Aorta (tissue), 5 donors: ENCODE measurements at regions not wholly inside any gene's neighbourhood (a gene's known extent, or its start where the extent isn't known, plus 50 kb on each side); places are given as distances from the start of the nearest gene placed in this dataset.

Source experiments
- ATAC-seq: fragments of 200-7000 bp; cut with Tn5 transposase; one replicate; pipeline ENCODE4 v1.9.1; 2022; ENCODE audit warnings: moderate library complexity; ENCODE audit not compliant: low FRiP score
- DNase-seq, 2 donors: peaks; one replicate each; pipeline ENCODE4 v3.0.0-alpha.2; 2020
- H3K27ac ChIP-seq, 2 donors: one replicate each; pipeline ENCODE4 v1.5.1; 2013; ENCODE audit warnings: low read length in 2 of 2, mild to moderate bottlenecking in 2 of 2, moderate library complexity in 2 of 2, control low read depth in 1 of 2, inconsistent platforms in 1 of 2, low read depth in 1 of 2
- H3K27me3 ChIP-seq, 2 donors: one replicate each; pipeline ENCODE4 v1.6.1; 2013; ENCODE audit warnings: control low read depth in 1 of 2, low read length in 1 of 2, mild to moderate bottlenecking in 1 of 2, moderate library complexity in 1 of 2; ENCODE audit not compliant: insufficient read depth in 2 of 2, control insufficient read depth in 1 of 2
- H3K36me3 ChIP-seq, 2 donors: one replicate each; pipeline ENCODE4 v1.6.1; 2013; ENCODE audit warnings: control low read depth in 1 of 2, low read length in 1 of 2, mild to moderate bottlenecking in 1 of 2; ENCODE audit not compliant: insufficient read depth in 2 of 2, control insufficient read depth in 1 of 2
- H3K4me1 ChIP-seq, 2 donors: one replicate each; pipeline ENCODE4 v1.6.1; 2013; ENCODE audit warnings: low read length in 2 of 2, control low read depth in 1 of 2, mild to moderate bottlenecking in 1 of 2, moderate library complexity in 1 of 2; ENCODE audit not compliant: insufficient read depth in 2 of 2, control insufficient read depth in 1 of 2
- H3K4me3 ChIP-seq, 2 donors: one replicate each; pipeline ENCODE4 v1.5.1; 2013; ENCODE audit warnings: low read length in 2 of 2, control low read depth in 1 of 2, mild to moderate bottlenecking in 1 of 2
- H3K9me3 ChIP-seq: one replicate; pipeline ENCODE4 v1.6.1; 2013; ENCODE audit warnings: mild to moderate bottlenecking, low read length; ENCODE audit not compliant: control insufficient read depth
- WGBS, 2 donors: extraction: QIAGEN DNeasy Blood & Tissue Kit; methylation state at CpG; one replicate each; pipeline ENCODE4 v1.1.7; 2013; 5-methylcytosine and 5-hydroxymethylcytosine counted together
- intact Hi-C, 2 donors: fragments of 100-400 bp; cut with DNase I; formaldehyde crosslinking; loops; one replicate each; pipeline versions ENCODE4 v1.14.2 to v1.15.0; 2022
- donor health status: healthy with polysubstance abuse.
- donor health status: Bipolar disorder and iron deficiency.
- donor health status: DM: no; HTN: no; CAD: no.
- donor health status: DM: no; HTN: no; CAD: no.
- donor health status: DM: yes; HTN: yes; CAD: no.

DNA sequence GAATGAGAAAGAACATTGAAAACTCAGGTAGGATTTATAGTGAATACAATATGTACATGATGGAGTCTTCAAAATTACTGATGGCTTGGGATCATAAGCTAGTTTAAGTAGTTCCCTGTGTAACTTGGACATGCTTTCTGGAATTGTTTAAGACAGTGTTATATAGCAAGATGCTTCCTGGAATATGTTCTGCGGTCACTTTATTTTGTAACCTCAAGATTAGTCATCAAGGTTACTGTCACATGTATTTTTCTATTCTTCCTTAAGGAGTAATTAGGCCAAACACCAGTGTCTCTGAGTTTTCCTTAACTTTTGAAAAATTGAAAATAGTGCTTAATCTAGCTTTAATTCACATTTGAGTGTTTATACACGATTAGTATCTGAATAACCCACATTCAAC lies 760.3 kb upstream of the ARRDC4 start:
- Histone ChIP-seq H3K4me1 (no peaks in the 10 kb centered on the region), H3K4me3 (no peak overlapping the region), H3K27ac (no peak overlapping the region), H3K9me3 (peaks cover 2% of the 10 kb centered on the region), H3K27me3 (no peaks in the 10 kb centered on the region), H3K36me3 (no peaks in the 10 kb centered on the region)
- ATAC-seq (no peak), DNase-seq (no peak)
- intact Hi-C loops: no loop called here
- WGBS, 2 donors: 84 to 88% methylated on average over 2 of the region's 2 CpGs

DNA sequence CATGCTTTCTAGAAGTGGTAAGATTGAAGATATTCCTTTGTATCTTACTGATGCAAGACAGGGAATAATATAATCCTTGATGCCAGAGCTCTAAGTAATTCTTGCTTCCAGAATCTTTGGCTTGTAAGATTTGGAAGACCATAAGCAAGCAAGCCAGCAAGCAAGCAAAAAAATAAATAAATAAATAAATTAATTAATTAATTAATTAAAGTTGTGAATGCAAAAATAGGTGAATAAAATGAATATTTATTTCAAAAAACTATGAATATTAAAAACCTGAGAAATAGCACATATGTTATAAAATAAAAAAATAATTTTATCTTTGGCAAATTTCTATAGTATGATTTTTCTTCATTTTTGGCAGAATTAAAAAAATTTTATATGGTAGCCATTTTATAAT lies 750.2 kb upstream of the ARRDC4 start:
- Histone ChIP-seq H3K36me3 (no peaks in the 10 kb centered on the region), H3K4me3 (no peak overlapping the region), H3K27me3 (no peaks in the 10 kb centered on the region), H3K4me1 (no peaks in the 10 kb centered on the region), H3K9me3 (no peaks in the 10 kb centered on the region), H3K27ac (no peak overlapping the region)
- ATAC-seq: no peak
- intact Hi-C loops: no loop called here
- no peak for DNase-seq

DNA sequence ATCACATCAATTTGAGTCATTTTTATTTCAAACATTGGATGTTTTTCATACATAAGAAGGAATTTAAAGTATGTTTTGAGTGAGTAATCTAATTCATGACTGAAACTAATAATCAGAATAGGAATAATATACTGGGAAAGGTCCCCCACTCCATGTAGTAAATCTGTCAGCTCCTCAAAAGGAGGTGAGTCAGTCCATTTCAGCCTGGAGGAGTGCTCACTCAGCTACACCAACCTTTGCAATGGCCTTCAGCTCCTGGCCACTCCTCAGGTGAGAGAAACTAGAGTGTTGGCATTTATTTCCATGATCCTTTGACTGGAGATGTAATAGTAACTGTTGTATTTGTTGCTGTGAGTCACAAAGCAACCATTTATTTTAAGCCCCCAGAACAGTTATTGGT lies 744.9 kb upstream of the ARRDC4 start:
- intact Hi-C loops: no loop called here
- Histone ChIP-seq H3K36me3 (no peaks in the 10 kb centered on the region), H3K4me1 (no peaks in the 10 kb centered on the region), H3K4me3 (no peak overlapping the region), H3K9me3 (no peaks in the 10 kb centered on the region), H3K27me3 (no peaks in the 10 kb centered on the region), H3K27ac (no peak overlapping the region)
- DNase-seq (no peak), ATAC-seq (no peak)

DNA sequence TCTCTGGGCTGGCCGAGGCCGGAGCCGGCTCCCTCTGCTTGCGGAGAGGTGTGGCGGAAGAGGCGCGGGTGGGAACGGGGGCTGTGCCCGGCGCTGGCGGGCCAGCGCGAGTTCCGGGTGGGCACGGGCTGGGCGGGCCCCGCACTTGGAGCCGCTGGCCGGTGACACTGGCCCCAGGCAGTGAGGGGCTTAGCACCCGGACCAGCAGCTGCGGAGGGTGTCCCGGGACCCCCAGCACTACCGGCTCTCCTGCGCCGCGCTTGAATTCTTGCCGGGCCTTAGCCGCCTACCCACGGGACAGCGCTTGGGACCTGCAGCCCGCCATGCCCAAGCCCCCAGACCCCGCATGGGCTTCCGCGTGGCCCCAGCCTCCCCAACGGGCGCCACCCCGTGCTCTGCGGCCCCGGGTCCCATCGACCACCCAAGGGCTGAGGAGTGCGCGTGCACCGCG lies 736.3 kb upstream of the ARRDC4 start:
- H3K27ac ChIP-seq: no peak overlapping the region
- no peak overlapping the region for H3K4me3 ChIP-seq
- peak in 1 of 2 donors; percentile 72 for DNase-seq
- no peak for ATAC-seq
- no peaks in the 10 kb centered on the region for H3K36me3 ChIP-seq
- H3K4me1 ChIP-seq: no peaks in the 10 kb centered on the region
- 97% methylated on average over 29 to 44 of the region's 44 CpGs for WGBS, 2 donors
- no peaks in the 10 kb centered on the region for H3K27me3 ChIP-seq
- intact Hi-C loops: no loop called here
- peaks cover 5% of the 10 kb centered on the region for H3K9me3 ChIP-seq

DNA sequence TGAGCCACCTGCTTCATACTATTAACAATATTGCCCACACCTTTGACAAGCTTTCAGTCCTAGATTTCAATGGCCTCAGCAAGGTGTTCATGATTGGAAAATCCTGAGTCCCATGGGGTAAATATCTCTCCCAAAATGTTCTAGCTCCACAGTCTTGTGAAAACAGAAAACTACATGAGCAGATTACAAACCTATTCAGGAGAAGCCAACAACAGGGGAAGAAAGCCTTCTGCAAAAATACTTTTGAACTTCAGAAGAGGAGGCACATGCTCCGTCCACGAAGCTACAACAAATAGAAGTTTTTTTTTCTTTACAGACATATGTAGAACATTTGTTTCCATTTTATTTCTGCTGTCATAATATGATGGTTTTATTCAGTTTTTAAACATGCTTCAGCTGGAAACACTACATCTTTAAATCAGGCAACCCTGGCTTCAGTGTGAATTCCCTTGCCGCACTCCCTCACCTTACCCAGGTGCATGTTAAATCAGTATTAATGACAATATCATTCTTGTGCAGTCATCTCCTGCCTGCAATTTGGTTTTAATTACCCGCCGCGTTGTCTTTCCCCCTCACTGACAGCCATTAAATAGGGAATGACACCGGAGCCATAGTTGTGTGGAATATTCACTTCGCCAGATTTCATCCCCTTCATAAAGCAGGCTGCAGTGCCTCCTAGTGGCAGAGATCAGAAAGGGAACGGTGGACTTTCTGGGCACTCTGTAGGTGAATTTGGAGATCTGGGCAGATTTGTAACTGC lies 725.5 kb upstream of the ARRDC4 start:
- ATAC-seq: peak; percentile 79
- intact Hi-C loops: loop anchor here in 1 of 2 donors (10.0 kb wide), 1 partner anchor 890 kb away; no protein-coding TSS in a partner anchor
- H3K27me3 ChIP-seq: no peaks in the 10 kb centered on the region
- no peak overlapping the region for H3K4me3 ChIP-seq
- H3K27ac ChIP-seq: no peak overlapping the region
- peaks cover 2% of the 10 kb centered on the region for H3K9me3 ChIP-seq
- no peak for DNase-seq
- 28 to 29% methylated on average over 9 of the region's 9 CpGs for WGBS, 2 donors
- H3K4me1 ChIP-seq: no peaks in the 10 kb centered on the region
- no peaks in the 10 kb centered on the region for H3K36me3 ChIP-seq

GRCh38 chr15:97235611-97235985 lies 724.9 kb upstream of the ARRDC4 start:
- 45 to 49% methylated on average over 7 of the region's 7 CpGs for WGBS, 2 donors
- ATAC-seq (no peak), DNase-seq (no peak)
- intact Hi-C loops: loop anchor here in 1 of 2 donors (10.0 kb wide), 1 partner anchor 891 kb away; no protein-coding TSS in a partner anchor
- Histone ChIP-seq H3K4me1 (no peaks in the 10 kb centered on the region), H3K9me3 (peaks cover 2% of the 10 kb centered on the region), H3K27ac (no peak overlapping the region), H3K27me3 (no peaks in the 10 kb centered on the region), H3K4me3 (no peak overlapping the region), H3K36me3 (no peaks in the 10 kb centered on the region)

DNA sequence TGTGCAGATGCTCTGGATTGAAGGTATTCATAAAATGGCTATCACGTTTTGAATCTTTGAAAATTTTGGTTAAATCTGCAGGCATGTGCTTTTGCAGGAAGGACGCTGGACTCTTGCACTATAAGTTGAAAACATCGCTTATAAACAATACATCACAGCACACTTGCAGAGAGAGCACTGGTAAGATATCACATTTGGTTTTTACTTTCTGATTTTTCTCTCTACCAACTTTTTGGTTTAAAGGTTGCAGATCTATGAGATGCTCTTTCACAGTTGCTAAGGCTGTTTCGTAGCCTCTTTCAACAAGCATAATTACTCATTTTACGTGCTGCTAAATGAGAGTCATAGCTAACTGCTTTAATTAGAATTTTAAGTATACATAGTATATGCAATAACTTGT lies 724.4 kb upstream of the ARRDC4 start:
- ATAC-seq (no peak), DNase-seq (no peak)
- intact Hi-C loops: loop anchor here in 1 of 2 donors (10.0 kb wide), 1 partner anchor 891 kb away; no protein-coding TSS in a partner anchor
- Histone ChIP-seq H3K4me1 (no peaks in the 10 kb centered on the region), H3K9me3 (peaks cover 2% of the 10 kb centered on the region), H3K27me3 (no peaks in the 10 kb centered on the region), H3K27ac (no peak overlapping the region), H3K36me3 (no peaks in the 10 kb centered on the region), H3K4me3 (no peak overlapping the region)
- WGBS, 2 donors: 58 to 69% methylated on average over 5 of the region's 5 CpGs

- WGBS, 2 donors: 89 to 92% methylated on average over 6 of the region's 6 CpGs
- H3K36me3 ChIP-seq: no peaks in the 10 kb centered on the region
- H3K9me3 ChIP-seq: peaks cover 2% of the 10 kb centered on the region
- no peak overlapping the region for H3K4me3 ChIP-seq
- ATAC-seq: no peak
- intact Hi-C loops: loop anchor here in 1 of 2 donors (10.0 kb wide), 1 partner anchor 892 kb away; no protein-coding TSS in a partner anchor
- H3K4me1 ChIP-seq: no peaks in the 10 kb centered on the region
- no peaks in the 10 kb centered on the region for H3K27me3 ChIP-seq
- no peak overlapping the region for H3K27ac ChIP-seq
- no peak for DNase-seq
These were observed 723.3 kb upstream of the ARRDC4 start for GRCh38 chr15:97237160-97237559.

DNA sequence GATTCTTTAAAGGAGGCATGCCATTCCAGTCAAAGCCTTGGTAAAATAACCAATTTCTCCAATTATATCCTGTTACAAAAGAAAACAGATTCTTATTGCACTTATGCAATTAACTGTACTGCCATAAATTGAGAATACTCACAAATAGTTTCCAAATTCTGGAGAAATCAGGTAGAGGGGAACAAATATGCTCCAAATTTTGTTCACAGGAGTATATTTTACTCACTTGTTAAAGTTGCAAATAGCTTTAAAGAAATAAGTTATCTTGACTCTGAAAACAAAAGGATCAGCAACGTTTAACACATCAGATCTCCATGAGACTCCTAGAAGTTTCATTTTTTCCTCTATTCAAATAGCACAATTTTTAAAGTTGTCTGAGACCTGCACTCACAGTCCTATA lies 712.1 kb upstream of the ARRDC4 start:
- no peaks in the 10 kb centered on the region for H3K9me3 ChIP-seq
- H3K36me3 ChIP-seq: no peaks in the 10 kb centered on the region
- DNase-seq: no peak
- intact Hi-C loops: no loop called here
- WGBS, 2 donors: 59 to 66% methylated on average over 1 of the region's 1 CpG
- no peaks in the 10 kb centered on the region for H3K4me1 ChIP-seq
- no peaks in the 10 kb centered on the region for H3K27me3 ChIP-seq
- ATAC-seq: no peak
- H3K27ac ChIP-seq: no peak overlapping the region
- H3K4me3 ChIP-seq: no peak overlapping the region
